ENCODE measurements at regions not wholly inside any gene's neighbourhood (a gene's known extent, or its start where the extent isn't known, plus 50 kb on each side); places are given as distances from the start of the nearest gene placed in this dataset.
"Not testable (repeated sequence)": the region's sequence is repeated elsewhere in the genome, so short reads cannot be mapped to it uniquely, and the experiment has no call there.

GRCh38 chr22:26769663-26770062, 112.3 kb downstream of the MIAT start:
- no peak for DNase-seq (ENCODE audit: low read depth)

- no peak for DNase-seq (ENCODE audit: low read depth)
Measured at GRCh38 chr22:26770624-26771023, 113.2 kb downstream of the MIAT start.

DNA sequence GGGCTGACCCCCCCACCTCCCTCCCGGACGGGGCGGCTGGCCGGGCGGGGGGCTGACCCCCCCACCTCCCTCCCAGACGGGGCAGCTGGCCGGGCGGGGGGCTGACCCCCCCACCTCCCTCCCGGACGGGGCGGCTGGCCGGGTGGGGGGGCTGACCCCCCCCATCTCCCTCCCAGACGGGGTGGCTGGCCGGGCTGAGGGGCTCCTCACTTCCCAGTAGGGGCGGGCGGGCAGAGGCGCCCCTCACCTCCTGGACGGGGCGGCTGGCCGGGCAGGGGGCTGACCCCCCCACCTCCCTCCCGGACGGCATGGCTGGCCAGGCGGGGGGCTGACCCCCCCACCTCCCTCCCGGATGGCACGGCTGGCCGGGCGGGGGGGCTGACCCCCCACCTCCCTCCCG, 115.7 kb downstream of the MIAT start:
- not testable (repeated sequence) for DNase-seq (ENCODE audit: low read depth)

- no peak for DNase-seq (ENCODE audit: low read depth)
Measured at GRCh38 chr22:26775394-26775793, 118.0 kb downstream of the MIAT start.

DNA sequence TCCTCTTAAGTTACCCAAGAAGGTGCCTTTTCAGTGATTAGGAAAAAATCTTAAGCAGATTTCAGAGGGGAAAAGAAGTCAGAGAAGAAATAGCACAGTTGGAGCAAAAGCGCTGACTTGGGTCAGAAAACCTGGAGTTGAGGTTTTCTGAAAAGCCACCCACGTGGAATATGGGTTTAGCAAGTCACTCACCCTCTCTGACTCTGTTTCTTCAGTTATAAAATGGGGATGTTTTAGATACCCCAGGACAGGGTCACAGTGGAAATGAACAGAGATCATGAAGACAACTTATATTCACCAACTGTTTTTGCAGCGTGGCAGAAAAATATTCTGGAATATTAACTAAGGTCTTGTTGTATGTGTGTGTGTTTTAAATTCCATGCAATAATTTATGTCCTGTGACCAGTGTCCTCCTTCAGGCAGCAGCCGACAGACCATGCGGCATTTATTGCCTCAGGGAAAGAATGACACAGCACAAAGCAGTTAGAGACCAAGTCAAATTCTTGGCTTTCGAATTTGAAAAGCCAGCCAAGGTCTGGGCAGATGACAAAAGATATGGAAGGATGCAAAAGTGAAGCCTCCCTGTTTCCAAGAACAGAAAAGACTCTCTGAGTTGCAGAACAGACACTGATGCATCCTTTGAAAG, 119.9 kb downstream of the MIAT start:
- DNase-seq (ENCODE audit: low read depth): no peak

GRCh38 chr22:26778372-26778771, 121.0 kb downstream of the MIAT start:
- no peak for DNase-seq (ENCODE audit: low read depth)

- no peak for DNase-seq (ENCODE audit: low read depth)
Measured at GRCh38 chr22:26779108-26779507, 121.7 kb downstream of the MIAT start.

- DNase-seq (ENCODE audit: low read depth): no peak
Measured at GRCh38 chr22:26779929-26780328, 122.5 kb downstream of the MIAT start.

GRCh38 chr22:26780521-26780920, 123.1 kb downstream of the MIAT start:
- no peak for DNase-seq (ENCODE audit: low read depth)

DNA sequence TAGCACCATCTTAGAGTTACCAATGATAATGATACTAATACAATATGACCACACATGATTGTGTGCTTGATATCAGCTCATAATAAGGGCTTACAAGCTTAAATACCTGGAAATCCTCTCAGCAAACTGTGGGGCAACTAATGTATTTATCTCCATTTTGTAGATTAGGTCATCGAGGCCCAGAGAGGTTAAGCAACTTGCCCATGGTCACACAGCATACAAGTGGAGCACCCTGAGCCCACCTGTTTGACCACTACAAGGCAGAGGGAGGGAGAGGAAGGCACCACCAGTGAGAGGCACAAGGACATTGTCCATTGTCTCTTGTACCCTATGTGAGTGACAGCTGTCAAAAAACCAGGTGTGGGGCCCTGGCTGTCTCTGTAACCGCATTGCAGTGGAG, 123.7 kb downstream of the MIAT start:
- DNase-seq (ENCODE audit: low read depth): no peak

DNA sequence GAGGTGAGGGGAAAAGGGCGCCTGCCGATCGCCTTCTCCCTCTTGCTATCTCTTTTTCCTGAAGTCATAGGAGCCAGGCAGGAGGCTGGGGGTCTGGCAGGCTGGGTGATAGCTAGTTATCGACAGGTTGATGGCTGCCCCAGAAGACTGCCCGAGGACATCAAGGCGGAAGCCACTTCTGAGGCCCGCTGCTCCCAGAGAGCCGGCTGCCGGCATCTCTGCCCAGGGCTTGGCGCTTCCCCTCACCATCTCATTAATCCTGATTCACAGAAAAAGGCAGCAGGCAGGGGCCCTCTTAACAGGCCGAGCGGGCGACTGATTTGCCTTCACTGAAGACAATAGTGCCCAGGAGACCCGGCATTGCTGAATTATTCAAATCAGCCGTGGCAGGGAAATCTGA, 124.2 kb downstream of the MIAT start:
- no peak for DNase-seq (ENCODE audit: low read depth)

DNA sequence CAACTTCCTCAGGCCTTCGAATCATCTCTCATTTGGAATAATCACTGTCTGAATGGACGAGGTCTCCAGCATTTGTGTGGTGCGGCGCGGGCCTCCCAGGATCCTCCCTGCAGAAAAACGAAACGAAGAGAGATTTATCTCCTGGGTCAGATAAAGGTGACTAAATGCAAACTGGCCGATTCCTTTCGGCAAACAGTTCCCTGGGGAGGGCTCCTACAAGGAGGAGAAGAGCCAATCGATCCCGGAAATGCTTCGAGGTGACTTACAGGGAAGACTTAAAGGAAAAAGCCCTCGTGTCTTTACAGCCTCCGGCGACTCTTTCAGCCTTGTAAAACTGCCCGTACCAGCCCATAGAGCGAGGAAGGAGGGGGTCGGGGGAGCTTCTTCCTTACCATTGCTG, 126.5 kb downstream of the MIAT start:
- DNase-seq (ENCODE audit: low read depth): no peak

- DNase-seq (ENCODE audit: low read depth): no peak
Measured at GRCh38 chr22:26784772-26785171, 127.4 kb downstream of the MIAT start.

GRCh38 chr22:26785932-26786331, 128.5 kb downstream of the MIAT start:
- DNase-seq (ENCODE audit: low read depth): no peak

DNA sequence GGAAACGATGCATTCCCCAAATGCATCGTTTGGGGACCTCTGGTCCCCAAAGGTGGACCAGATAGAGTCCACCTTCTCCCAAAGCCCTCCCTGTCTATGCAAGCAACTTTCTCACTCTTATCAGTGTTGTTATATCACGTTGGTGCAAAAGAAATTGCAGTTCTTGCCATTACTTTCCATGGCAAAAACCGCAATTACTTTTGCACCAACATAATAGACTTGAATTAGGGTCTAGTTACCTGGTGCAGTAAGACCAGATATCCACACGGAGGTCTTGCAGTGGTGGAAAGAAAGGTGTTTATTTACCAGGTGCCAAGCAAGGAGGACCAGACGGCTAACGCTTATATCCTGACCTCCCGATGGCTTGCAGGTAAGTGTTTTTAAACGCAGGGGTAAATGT, 129.0 kb downstream of the MIAT start:
- DNase-seq (ENCODE audit: low read depth): no peak

DNA sequence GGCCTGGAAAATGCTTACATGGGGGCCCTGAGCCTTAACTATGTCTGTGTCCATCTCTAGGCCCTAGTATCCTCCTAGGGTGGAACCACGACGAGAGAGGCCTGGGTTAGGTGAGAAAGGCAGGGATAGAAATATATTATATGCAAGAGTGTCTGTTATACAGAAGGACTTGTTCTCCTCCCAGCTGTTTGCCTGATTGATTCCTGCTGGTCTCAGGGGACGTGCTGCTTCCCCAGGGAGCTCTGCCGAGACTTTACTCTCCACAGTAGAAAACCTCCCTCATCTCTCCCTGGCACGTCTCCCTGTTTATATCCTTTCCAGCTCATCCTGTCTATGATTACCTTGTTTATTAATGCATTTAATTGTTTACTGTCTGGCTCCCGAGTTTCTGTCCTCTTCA, 132.6 kb downstream of the MIAT start:
- no peak for DNase-seq (ENCODE audit: low read depth)

- no peak for DNase-seq (ENCODE audit: low read depth)
Measured at GRCh38 chr22:26792522-26792921, 135.1 kb downstream of the MIAT start.

DNA sequence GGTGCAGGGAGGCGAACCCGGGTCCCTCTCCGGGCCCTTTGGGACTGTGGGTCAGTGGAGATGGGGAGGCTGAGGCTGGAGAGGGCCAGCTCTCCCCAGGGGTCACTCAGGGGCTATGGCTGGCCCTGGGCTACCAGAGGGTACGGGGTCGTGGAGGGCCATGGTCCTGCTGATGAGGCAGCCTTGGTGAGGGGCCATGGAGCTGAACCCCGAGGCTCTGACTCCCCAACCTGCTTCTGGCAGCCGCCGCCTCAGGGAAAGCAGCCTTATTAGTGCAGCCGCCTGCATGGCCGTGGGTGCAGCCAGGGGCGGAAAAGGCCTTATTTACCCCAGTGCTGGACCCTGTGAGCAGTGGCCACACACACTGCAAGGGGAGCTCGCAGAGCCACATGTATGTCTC, 139.4 kb downstream of the MIAT start:
- DNase-seq (ENCODE audit: low read depth): no peak

- no peak for DNase-seq (ENCODE audit: low read depth)
Measured at GRCh38 chr22:26797910-26798309, 140.5 kb downstream of the MIAT start.

GRCh38 chr22:26798462-26799065, 141.2 kb downstream of the MIAT start:
- DNase-seq (ENCODE audit: low read depth): no peak

DNA sequence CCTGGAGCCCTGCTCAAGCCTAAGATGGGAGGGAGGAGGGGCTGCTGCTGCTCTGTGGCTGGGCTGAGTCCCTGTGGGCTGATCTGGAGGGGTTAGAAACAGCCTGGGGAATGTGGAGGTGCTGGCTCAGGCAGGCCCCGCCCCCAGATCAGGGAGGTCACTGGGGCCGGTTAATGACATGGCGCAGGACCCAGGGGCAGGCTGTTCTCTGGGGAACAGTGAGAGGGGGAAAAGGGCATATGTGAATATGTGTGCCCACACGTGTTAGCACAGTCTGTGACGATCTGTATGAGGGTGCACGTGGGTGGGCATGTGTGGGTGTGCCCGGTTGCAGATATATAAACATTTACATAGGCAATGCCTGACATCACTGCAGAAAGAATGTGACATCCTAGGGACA, 143.5 kb downstream of the MIAT start:
- no peak for DNase-seq (ENCODE audit: low read depth)

GRCh38 chr22:26801449-26801848, 144.1 kb downstream of the MIAT start:
- DNase-seq (ENCODE audit: low read depth): no peak

DNA sequence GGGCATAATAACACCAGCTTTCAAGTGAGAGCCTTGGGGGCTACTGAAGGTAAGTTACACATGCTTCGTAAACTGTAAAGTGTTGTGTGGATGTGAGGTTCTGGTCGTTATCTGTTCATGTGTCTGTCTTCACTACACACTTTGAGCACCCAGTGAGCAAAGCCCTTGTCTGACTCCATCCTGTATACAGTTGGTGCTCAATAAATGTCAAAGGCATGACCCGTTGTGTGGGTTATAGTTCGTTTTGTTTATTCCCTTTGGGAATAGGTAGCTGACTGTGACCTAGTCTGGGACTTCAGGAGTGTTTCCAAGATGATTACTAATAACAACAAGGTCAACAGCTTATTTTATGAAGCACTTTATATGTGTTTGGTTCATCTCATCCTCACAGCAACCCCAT, 146.9 kb downstream of the MIAT start:
- DNase-seq (ENCODE audit: low read depth): no peak

- no peak for DNase-seq (ENCODE audit: low read depth)
Measured at GRCh38 chr22:26804911-26805539, 147.6 kb downstream of the MIAT start.

Measured in forelimb muscle (tissue), 1 donor.